ENCODE measurements at regions not wholly inside any gene's neighbourhood (a gene's known extent, or its start where the extent isn't known, plus 50 kb on each side); places are given as distances from the start of the nearest gene placed in this dataset.

- TF ChIP-seq RBM14 (IDR thresholded peaks at IDR 0.05; ENCODE audit: borderline replicate concordance, insufficient read depth, low read depth, low read length) (no peak), ESRRA (IDR thresholded peaks at IDR 0.05; ENCODE audit: borderline replicate concordance, low read depth) (no peak), ELF2 (CRISPR knock-in tag; IDR thresholded peaks at IDR 0.05) (no peak), ZNF324 (CRISPR knock-in tag; IDR thresholded peaks at IDR 0.05) (no peak), CAMTA2 (CRISPR knock-in tag; conservative IDR thresholded peaks at IDR 0.05) (no peak), ZBTB12 (CRISPR knock-in tag; IDR thresholded peaks at IDR 0.05) (no peak), ZKSCAN3 (CRISPR knock-in tag; IDR thresholded peaks at IDR 0.05) (no peak), SIX5 (IDR thresholded peaks at IDR 0.05; ENCODE audit: borderline replicate concordance in 1 of 2, insufficient read depth in 1 of 2, low read depth in 1 of 2, low read length in 2 of 2) (no peak), ZNF212 (CRISPR knock-in tag; IDR thresholded peaks at IDR 0.05) (no peak)
Observed at GRCh38 chr5:148938522-148938882, 112.1 kb downstream of the ADRB2 start (continued).

GRCh38 chr5:148939676-148940075 lies 113.3 kb downstream of the ADRB2 start:
- CTCF ChIA-PET (ENCODE audit: low intra/inter-chr PET ratio): no interaction called here

More at GRCh38 chr5:148939676-148940075, 113.3 kb downstream of the ADRB2 start:
- H3K9me1 ChIP-seq (ENCODE audit: control insufficient read depth, insufficient read depth, low read length): no peaks in the 10 kb centered on the region
- no peak overlapping the region for H3K4me3 ChIP-seq
- H3K27ac ChIP-seq (ENCODE audit: extremely low read depth, low read depth, low read length): no peak overlapping the region
- FAIRE-seq (no peak), DNase-seq (ENCODE audit: extremely low read depth in 1 of 4, low spot score in 3 of 4) (no peak), ATAC-seq (no peak)
- POLR2A ChIA-PET: interaction anchor here (1.1 to 1.2 kb wide), 2 partner anchors 12 to 22 kb away, joined by 3 to 5 read pairs; no protein-coding TSS in a partner anchor
- H4K20me1 ChIP-seq (replicated peaks; ENCODE audit: control insufficient read depth, insufficient read depth, low read length): no peaks in the 10 kb centered on the region
- H3K79me2 ChIP-seq (ENCODE audit: control insufficient read depth, insufficient read depth, low read length): no peaks in the 10 kb centered on the region
- H3K36me3 ChIP-seq (ENCODE audit: control insufficient read depth, insufficient read depth, low read length): no peaks in the 10 kb centered on the region
- H2AFZ ChIP-seq (ENCODE audit: low read depth, low read length): no peak overlapping the region
- TF ChIP-seq ZNF75A (CRISPR knock-in tag; IDR thresholded peaks at IDR 0.05) (no peak), HNRNPK (IDR thresholded peaks at IDR 0.05; ENCODE audit: low read depth, low read length, poor library complexity, severe bottlenecking) (no peak), U2AF1 (optimal IDR thresholded peaks at IDR 0.05; ENCODE audit: low read depth, low read length) (no peak), CTCFL (IDR thresholded peaks at IDR 0.05; ENCODE audit: borderline replicate concordance, insufficient read depth, low read depth, low read length, poor library complexity, severe bottlenecking) (no peak), ZNF165 (CRISPR knock-in tag; IDR thresholded peaks at IDR 0.05; ENCODE audit: borderline replicate concordance) (no peak), ZNF384 (IDR thresholded peaks at IDR 0.05; ENCODE audit: low read depth, low read length) (no peak)
- WGBS (ENCODE audit: insufficient coverage, low coverage, missing lambda C conversion rate): 0% methylated on average over 1 of the region's 1 CpG
- no peaks in the 10 kb centered on the region for H3K9me3 ChIP-seq (replicated peaks; ENCODE audit: control insufficient read depth, insufficient read depth, low read depth, low read length)
- peaks cover 4 to 8% of the 10 kb centered on the region in 2 experiments; a peak in 3 of 5 replicates for H3K27me3 ChIP-seq (ENCODE audit: control insufficient read depth in 2 of 2, insufficient read depth in 2 of 2, low read length in 2 of 2)
- BruUV-seq (replicated peaks): no TSS peak
- H3K4me2 ChIP-seq (ENCODE audit: insufficient read depth, low read length): no peak overlapping the region
- intact Hi-C loops (cut with micrococcal nuclease): no loop called here
- in situ Hi-C loops (cut with MboI): no loop called here
- H3K4me1 ChIP-seq (replicated peaks in 1 of 2; ENCODE audit: control insufficient read depth in 2 of 2, insufficient read depth in 2 of 2, low read length in 2 of 2): no peaks in the 10 kb centered on the region
- H3K9ac ChIP-seq (ENCODE audit: insufficient read depth in 1 of 2, low read depth in 2 of 2, low read length in 2 of 2): no peak overlapping the region
